Liver (tissue), 8 donors: ENCODE measurements at regions not wholly inside any gene's neighbourhood (a gene's known extent, or its start where the extent isn't known, plus 50 kb on each side); places are given as distances from the start of the nearest gene placed in this dataset.

Experiments used
- DNase-seq: peaks from one replicate; pipeline ENCODE4 v3.0.0-alpha.2; 2017; ENCODE audit warnings: low spot score
- H3K27ac ChIP-seq, 2 donors: one replicate each; pipeline ENCODE4 v1.7.0; 2013; ENCODE audit warnings: inconsistent platforms in 2 of 2, low read length in 2 of 2, control low read depth in 1 of 2, low read depth in 1 of 2, mild to moderate bottlenecking in 1 of 2
- H3K27me3 ChIP-seq, 4 donors: one replicate each; pipeline versions ENCODE4 v1.6.1 to v1.7.0; 2013; ENCODE audit warnings: low read length in 3 of 4, inconsistent platforms in 1 of 4, mild to moderate bottlenecking in 1 of 4, moderate library complexity in 1 of 4; ENCODE audit not compliant: control insufficient read depth in 4 of 4, insufficient read depth in 4 of 4
- H3K36me3 ChIP-seq, 4 donors: one replicate each; pipeline versions ENCODE4 v1.6.1 to v1.7.0; 2013; ENCODE audit warnings: low read length in 3 of 4, mild to moderate bottlenecking in 3 of 4, low read depth in 1 of 4, moderate library complexity in 1 of 4; ENCODE audit not compliant: control insufficient read depth in 4 of 4, insufficient read depth in 3 of 4
- H3K4me1 ChIP-seq, 4 donors: one replicate each; pipeline versions ENCODE4 v1.6.1 to v1.7.0; 2013; ENCODE audit warnings: low read length in 3 of 4, mild to moderate bottlenecking in 3 of 4, moderate library complexity in 1 of 4; ENCODE audit not compliant: control insufficient read depth in 4 of 4, insufficient read depth in 4 of 4
- H3K4me3 ChIP-seq, 3 donors: one replicate each; pipeline versions ENCODE4 v1.6.1 to v1.7.0; 2013; ENCODE audit warnings: low read length in 3 of 3, control low read depth in 1 of 3, low read depth in 1 of 3, mild to moderate bottlenecking in 1 of 3
- H3K9ac ChIP-seq, 2 donors: one replicate each; pipeline ENCODE4 v1.7.0; 2013; ENCODE audit warnings: low read length in 2 of 2, mild to moderate bottlenecking in 2 of 2, moderate library complexity in 2 of 2, control low read depth in 1 of 2, low read depth in 1 of 2
- H3K9me3 ChIP-seq, 4 donors: one replicate each; pipeline versions ENCODE4 v1.6.1 to v1.7.0; 2013; ENCODE audit warnings: low read length in 3 of 4; ENCODE audit not compliant: control insufficient read depth in 4 of 4
- CTCF ChIP-seq: fragments of 150-350 bp; IDR thresholded peaks from 2 replicates; pipeline ENCODE4 v1.5.1; 2017; ENCODE audit warnings: improper control_type of control experiment, low read depth, low read length; ENCODE audit not compliant: missing input control
- EGR1 ChIP-seq, 2 donors: IDR thresholded peaks; 2 replicates each; pipeline ENCODE4 v1.6.1; 2016 to 2018; ENCODE audit warnings: antibody characterized with exemption in 2 of 2, low read depth in 2 of 2
- FOXA1 ChIP-seq: IDR thresholded peaks from 2 replicates; pipeline ENCODE4 v1.6.1; 2016; ENCODE audit warnings: antibody characterized with exemption
- FOXA2 ChIP-seq: IDR thresholded peaks from 2 replicates; pipeline ENCODE4 v1.6.1; 2016; ENCODE audit warnings: antibody characterized with exemption
- GABPA ChIP-seq, 2 donors: IDR thresholded peaks in 1 of 2; conservative IDR thresholded peaks in 1 of 2; 2 replicates each; pipeline ENCODE4 v1.6.1; 2016; ENCODE audit warnings: antibody characterized with exemption in 2 of 2, mild to moderate bottlenecking in 1 of 2, moderate library complexity in 1 of 2
- HNF4A ChIP-seq, 2 donors: conservative IDR thresholded peaks; 2 replicates each; pipeline ENCODE4 v1.6.1; 2016; ENCODE audit warnings: antibody characterized with exemption in 2 of 2, mild to moderate bottlenecking in 2 of 2
- HNF4G ChIP-seq: IDR thresholded peaks from 2 replicates; pipeline ENCODE4 v1.6.1; 2016; ENCODE audit warnings: antibody characterized with exemption
- JUND ChIP-seq, 2 donors: IDR thresholded peaks; 2 replicates each; pipeline ENCODE4 v1.6.1; 2016; ENCODE audit warnings: antibody characterized with exemption in 2 of 2
- NR2F2 ChIP-seq: IDR thresholded peaks from 2 replicates; pipeline ENCODE4 v1.6.1; 2016; ENCODE audit warnings: antibody characterized with exemption
- RAD21 ChIP-seq, 2 donors: IDR thresholded peaks; 2 replicates each; pipeline ENCODE4 v1.6.1; 2016; ENCODE audit warnings: antibody characterized with exemption in 2 of 2, mild to moderate bottlenecking in 2 of 2
- SP1 ChIP-seq: IDR thresholded peaks from 2 replicates; pipeline ENCODE4 v1.6.1; 2018; ENCODE audit warnings: antibody characterized with exemption, mild to moderate bottlenecking
- TAF1 ChIP-seq: conservative IDR thresholded peaks from 2 replicates; pipeline ENCODE4 v1.6.1; 2016; ENCODE audit warnings: antibody characterized with exemption, mild to moderate bottlenecking
- YY1 ChIP-seq: IDR thresholded peaks from 2 replicates; pipeline ENCODE4 v1.6.1; 2016; ENCODE audit warnings: antibody characterized with exemption, mild to moderate bottlenecking
- WGBS: extraction: QIAGEN DNeasy Blood & Tissue Kit; methylation state at CpG from one replicate; pipeline ENCODE4 v1.1.7; 2013; 5-methylcytosine and 5-hydroxymethylcytosine counted together
- donor health status: healthy.
- donor health status: healthy.
- donor health status: healthy.
- donor health status: healthy.
- donor health status: healthy.

- H3K9ac ChIP-seq, result no peak overlapping the region
- no peak for TF ChIP-seq GABPA (IDR thresholded peaks at IDR 0.05 in 1 of 2, conservative IDR thresholded peaks at IDR 0.05 in 1 of 2)
- TF ChIP-seq RAD21 (IDR thresholded peaks at IDR 0.05), result no peak
- no peak for TF ChIP-seq NR2F2
- no peak for TF ChIP-seq CTCF
- TF ChIP-seq HNF4G, result no peak
- TF ChIP-seq FOXA1, result no peak
- TF ChIP-seq JUND (IDR thresholded peaks at IDR 0.05), result no peak
- 62% methylated on average over 5 of the region's 5 CpGs for WGBS
- H3K4me3 ChIP-seq, result no peak overlapping the region
- no peaks in the 10 kb centered on the region for H3K27me3 ChIP-seq
- H3K9me3 ChIP-seq, result no peaks in the 10 kb centered on the region
- H3K4me1 ChIP-seq, result no peaks in the 10 kb centered on the region
- no peaks in the 10 kb centered on the region for H3K36me3 ChIP-seq
- DNase-seq, result no peak
- no peak overlapping the region for H3K27ac ChIP-seq
Observed at GRCh38 chr3:99500485-99500884, 137.9 kb upstream of the COL8A1 start.

GRCh38 chr3:99499235-99500158 is 138.9 kb upstream of the COL8A1 start:
- Histone ChIP-seq H3K27ac (no peak overlapping the region), H3K9ac (no peak overlapping the region), H3K9me3 (no peaks in the 10 kb centered on the region), H3K4me3 (no peak overlapping the region), H3K4me1 (no peaks in the 10 kb centered on the region), H3K27me3 (no peaks in the 10 kb centered on the region), H3K36me3 (no peaks in the 10 kb centered on the region)
- no peak for DNase-seq
- 39% methylated on average over 4 of the region's 4 CpGs for WGBS
- TF ChIP-seq FOXA1, result no peak
- TF ChIP-seq RAD21 (IDR thresholded peaks at IDR 0.05), result peak; percentile 69 to 76
- TF ChIP-seq CTCF, result peak; percentile 59

GRCh38 chr3:99498550-99499234 is 139.7 kb upstream of the COL8A1 start:
- Histone ChIP-seq H3K9ac (no peak overlapping the region), H3K36me3 (no peaks in the 10 kb centered on the region), H3K27me3 (no peaks in the 10 kb centered on the region), H3K27ac (no peak overlapping the region), H3K4me1 (no peaks in the 10 kb centered on the region), H3K4me3 (no peak overlapping the region), H3K9me3 (no peaks in the 10 kb centered on the region)
- TF ChIP-seq SP1, result no peak
- no peak for TF ChIP-seq HNF4A (conservative IDR thresholded peaks at IDR 0.05)
- no peak for TF ChIP-seq FOXA2
- TF ChIP-seq TAF1, result no peak
- no peak for TF ChIP-seq YY1
- no peak for TF ChIP-seq CTCF
- no peak for TF ChIP-seq EGR1 (IDR thresholded peaks at IDR 0.05; ENCODE audit: low read depth in 2 of 2)
- no peak for TF ChIP-seq RAD21 (IDR thresholded peaks at IDR 0.05)
- TF ChIP-seq GABPA (IDR thresholded peaks at IDR 0.05 in 1 of 2, conservative IDR thresholded peaks at IDR 0.05 in 1 of 2), result no peak
- no peak for DNase-seq
- WGBS, result 63% methylated on average over 8 of the region's 8 CpGs
